ENCODE measurements at regions not wholly inside any gene's neighbourhood (a gene's known extent, or its start where the extent isn't known, plus 50 kb on each side); places are given as distances from the start of the nearest gene placed in this dataset.

GRCh38 chr20:48057251-48057650 is 272.0 kb upstream of the SULF2 start:
- TF ChIP-seq NFIC (IDR thresholded peaks at IDR 0.05) (no peak), FOXM1 (IDR thresholded peaks at IDR 0.05; ENCODE audit: borderline replicate concordance, low read depth) (no peak), REST (IDR thresholded peaks at IDR 0.05; ENCODE audit: low read depth) (no peak), USF1 (IDR thresholded peaks at IDR 0.05) (no peak), RAD21 (IDR thresholded peaks at IDR 0.05; ENCODE audit: low read depth) (no peak), CEBPB (IDR thresholded peaks at IDR 0.05) (no peak), EP300 (IDR thresholded peaks at IDR 0.05; ENCODE audit: borderline replicate concordance) (no peak)

- no peak for TF ChIP-seq CEBPB (IDR thresholded peaks at IDR 0.05)
- TF ChIP-seq ZBTB7A (IDR thresholded peaks at IDR 0.05; ENCODE audit: low read depth), result no peak
- TF ChIP-seq EP300 (IDR thresholded peaks at IDR 0.05; ENCODE audit: borderline replicate concordance), result no peak
- TF ChIP-seq NFIC (IDR thresholded peaks at IDR 0.05), result no peak
- TF ChIP-seq TAF1 (IDR thresholded peaks at IDR 0.05; ENCODE audit: low read depth), result no peak
- no peak for TF ChIP-seq TEAD4 (IDR thresholded peaks at IDR 0.05)
- no peak for TF ChIP-seq TCF12 (IDR thresholded peaks at IDR 0.05; ENCODE audit: low read depth)
- TF ChIP-seq RAD21 (IDR thresholded peaks at IDR 0.05; ENCODE audit: low read depth), result no peak
- TF ChIP-seq REST (IDR thresholded peaks at IDR 0.05; ENCODE audit: low read depth), result no peak
- TF ChIP-seq EGR1 (IDR thresholded peaks at IDR 0.05), result no peak
- TF ChIP-seq FOXM1 (IDR thresholded peaks at IDR 0.05; ENCODE audit: borderline replicate concordance, low read depth), result no peak
- no peak for TF ChIP-seq MAX (IDR thresholded peaks at IDR 0.05)
- no peak for TF ChIP-seq USF1 (IDR thresholded peaks at IDR 0.05)
Measured at GRCh38 chr20:48056218-48056617, 270.9 kb upstream of the SULF2 start.

DNA sequence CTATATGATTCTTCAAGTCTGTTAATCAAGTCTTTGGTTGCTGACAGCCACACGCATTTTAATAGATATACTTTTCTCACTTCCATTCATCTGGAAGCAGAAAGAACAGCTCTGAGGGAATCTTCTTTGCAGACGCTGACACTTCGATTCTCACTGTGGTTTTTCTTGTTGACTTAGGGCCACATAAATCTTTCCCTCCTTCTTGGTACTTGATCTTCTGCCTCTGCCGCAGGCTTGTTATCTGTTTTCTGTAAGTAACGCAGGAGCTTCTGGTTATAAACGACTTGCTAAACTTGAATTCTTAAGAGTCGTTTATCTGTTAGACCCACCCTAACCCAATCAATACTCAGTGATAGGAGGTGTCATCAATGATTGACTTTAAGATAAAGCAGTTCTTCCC is 268.8 kb upstream of the SULF2 start:
- TF ChIP-seq TEAD4 (IDR thresholded peaks at IDR 0.05) (no peak), USF1 (IDR thresholded peaks at IDR 0.05) (no peak), RAD21 (IDR thresholded peaks at IDR 0.05; ENCODE audit: low read depth) (no peak), TAF1 (IDR thresholded peaks at IDR 0.05; ENCODE audit: low read depth) (no peak), MAX (IDR thresholded peaks at IDR 0.05) (no peak), EGR1 (IDR thresholded peaks at IDR 0.05) (no peak), TCF12 (IDR thresholded peaks at IDR 0.05; ENCODE audit: low read depth) (no peak), CEBPB (IDR thresholded peaks at IDR 0.05) (no peak)

DNA sequence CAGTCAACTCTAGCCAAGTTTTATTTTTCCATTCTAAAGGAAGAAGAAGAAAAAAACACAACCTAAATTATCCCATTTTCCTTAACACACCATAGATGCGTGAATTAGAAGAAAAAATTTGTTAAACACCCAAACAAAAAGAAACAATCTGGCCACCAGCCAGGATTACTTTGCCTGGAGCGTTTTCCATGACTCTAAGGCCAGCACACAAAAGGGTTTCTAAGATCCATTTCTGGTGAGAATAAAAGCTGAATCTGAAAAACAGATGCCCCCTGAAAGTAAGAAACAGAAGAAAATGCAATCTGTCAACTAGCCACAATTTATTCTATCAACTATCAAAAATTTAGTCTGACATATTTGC is 267.2 kb upstream of the SULF2 start:
- no peak for TF ChIP-seq USF1 (IDR thresholded peaks at IDR 0.05)
- no peak for TF ChIP-seq REST (IDR thresholded peaks at IDR 0.05; ENCODE audit: low read depth)
- TF ChIP-seq RAD21 (IDR thresholded peaks at IDR 0.05; ENCODE audit: low read depth), result no peak
- no peak for TF ChIP-seq MAX (IDR thresholded peaks at IDR 0.05)
- TF ChIP-seq TEAD4 (IDR thresholded peaks at IDR 0.05), result no peak
- no peak for TF ChIP-seq EGR1 (IDR thresholded peaks at IDR 0.05)
- no peak for TF ChIP-seq TAF1 (IDR thresholded peaks at IDR 0.05; ENCODE audit: low read depth)
- no peak for TF ChIP-seq ZBTB7A (IDR thresholded peaks at IDR 0.05; ENCODE audit: low read depth)
- TF ChIP-seq CEBPB (IDR thresholded peaks at IDR 0.05), result no peak
- TF ChIP-seq CREB1 (IDR thresholded peaks at IDR 0.05; ENCODE audit: low read depth), result no peak
- TF ChIP-seq TCF12 (IDR thresholded peaks at IDR 0.05; ENCODE audit: low read depth), result no peak
- TF ChIP-seq FOXM1 (IDR thresholded peaks at IDR 0.05; ENCODE audit: borderline replicate concordance, low read depth), result no peak
- TF ChIP-seq YY1 (IDR thresholded peaks at IDR 0.05; ENCODE audit: low read depth), result no peak

Measured in Ishikawa (cell line).